ENCODE measurements at regions not wholly inside any gene's neighbourhood (a gene's known extent, or its start where the extent isn't known, plus 50 kb on each side); places are given as distances from the start of the nearest gene placed in this dataset.
"Not testable (repeated sequence)": the region's sequence is repeated elsewhere in the genome, so short reads cannot be mapped to it uniquely, and the experiment has no call there.

- DNase-seq, result no peak
Measured at GRCh38 chr5:124973661-124974060, 227.2 kb upstream of the ZNF608 start.

DNA sequence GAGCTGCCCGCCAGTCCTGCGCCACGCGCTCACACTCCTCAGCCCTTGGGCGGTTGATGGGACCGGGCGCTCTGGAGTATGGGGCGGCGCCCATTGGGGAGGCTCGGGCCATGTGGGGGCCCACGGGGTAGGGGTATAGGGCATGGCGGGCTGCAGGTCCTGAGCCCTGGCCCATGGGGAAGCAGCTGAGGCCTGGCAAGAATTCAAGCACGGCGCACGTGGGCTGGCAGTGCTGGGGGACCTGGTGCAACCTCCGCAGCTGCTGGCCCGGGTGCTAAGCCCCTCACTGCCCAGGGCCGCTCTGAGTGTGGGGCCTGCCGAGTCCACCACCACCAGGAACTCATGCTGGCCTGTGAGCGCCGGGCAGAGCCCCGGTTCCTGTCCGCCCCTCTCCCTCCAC lies 229.6 kb upstream of the ZNF608 start:
- DNase-seq, result no peak

DNA sequence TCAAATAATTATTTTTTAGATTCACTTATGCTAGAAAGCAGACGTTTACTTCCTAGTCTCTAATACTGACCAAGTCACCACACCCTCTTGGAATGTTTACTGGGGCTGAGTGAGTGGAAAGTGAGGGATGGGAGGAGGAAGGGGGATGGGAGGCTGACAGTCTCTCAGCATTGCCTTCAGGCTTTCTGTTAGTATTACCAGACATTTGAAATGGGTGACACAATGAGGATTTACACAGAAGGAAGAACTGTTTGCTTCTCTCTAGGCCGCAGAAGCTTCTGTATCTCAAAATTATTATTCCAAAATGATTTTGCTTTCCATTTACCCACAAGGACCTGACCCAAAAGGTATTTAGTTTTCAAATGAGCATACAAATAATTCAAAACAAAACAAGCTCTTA lies 232.8 kb upstream of the ZNF608 start:
- DNase-seq, result no peak

- DNase-seq, result no peak
Measured at GRCh38 chr5:124980163-124980941, 233.9 kb upstream of the ZNF608 start.

DNA sequence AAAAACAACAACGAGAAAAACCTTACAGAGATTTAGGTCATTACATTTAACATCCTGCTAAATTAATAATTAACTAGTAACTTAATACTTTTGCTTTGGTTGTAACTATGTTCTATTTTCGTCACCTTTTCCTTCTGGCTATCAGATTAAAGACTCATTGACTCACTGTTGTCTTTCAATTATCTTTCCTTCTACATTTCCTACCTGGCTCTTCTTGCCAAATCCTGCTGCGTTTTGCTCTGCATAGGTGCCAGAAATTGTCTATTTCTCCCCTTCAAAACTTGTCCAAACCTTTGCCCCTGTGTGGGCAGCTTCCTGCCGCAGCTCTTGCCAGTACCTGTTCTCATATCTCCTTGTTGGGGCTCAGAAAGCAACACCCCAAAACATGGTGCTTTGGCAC lies 235.5 kb upstream of the ZNF608 start:
- DNase-seq, result no peak

DNA sequence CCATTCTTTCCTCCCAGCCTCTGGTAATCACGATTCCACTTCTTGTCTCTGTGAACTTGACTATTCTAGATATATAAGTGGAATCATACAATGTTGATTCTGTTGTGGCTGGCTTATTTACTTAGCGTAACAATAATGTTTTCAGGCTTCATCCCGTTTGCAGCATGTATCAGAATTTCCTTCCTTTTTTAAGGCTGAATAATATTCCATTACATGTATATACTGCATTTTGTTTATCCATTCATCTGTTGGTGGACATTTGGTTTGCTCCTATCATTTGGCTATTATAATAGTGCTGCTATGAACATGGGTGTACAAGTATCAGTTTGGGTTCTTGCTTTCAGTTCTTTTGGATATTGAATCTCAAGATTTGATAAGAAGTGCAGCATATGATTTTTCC lies 239.7 kb upstream of the ZNF608 start:
- DNase-seq, result no peak

- DNase-seq, result no peak
Measured at GRCh38 chr5:124986667-124987066, 240.2 kb upstream of the ZNF608 start.

DNA sequence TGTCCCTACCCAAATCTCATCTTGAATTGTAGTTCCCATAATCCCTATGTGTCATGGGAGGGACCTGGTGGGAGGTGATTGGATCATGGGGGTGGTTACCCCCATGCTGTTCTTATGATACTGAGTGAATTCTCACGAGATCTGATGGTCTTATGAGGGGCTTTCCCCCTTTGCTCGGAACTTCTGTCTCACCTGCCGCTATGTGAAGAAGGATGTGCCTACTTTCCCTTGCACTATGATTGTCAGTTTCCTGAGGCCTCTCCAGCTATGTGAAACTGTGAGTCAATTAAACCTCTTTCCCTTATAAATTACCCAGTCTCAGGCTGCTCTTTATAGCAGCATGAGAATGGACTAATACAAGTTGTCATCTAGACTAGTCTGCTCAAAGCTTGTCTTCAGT lies 241.3 kb upstream of the ZNF608 start:
- not testable (repeated sequence) for DNase-seq

GRCh38 chr5:124990723-124991122 lies 244.3 kb upstream of the ZNF608 start:
- no peak for DNase-seq

DNA sequence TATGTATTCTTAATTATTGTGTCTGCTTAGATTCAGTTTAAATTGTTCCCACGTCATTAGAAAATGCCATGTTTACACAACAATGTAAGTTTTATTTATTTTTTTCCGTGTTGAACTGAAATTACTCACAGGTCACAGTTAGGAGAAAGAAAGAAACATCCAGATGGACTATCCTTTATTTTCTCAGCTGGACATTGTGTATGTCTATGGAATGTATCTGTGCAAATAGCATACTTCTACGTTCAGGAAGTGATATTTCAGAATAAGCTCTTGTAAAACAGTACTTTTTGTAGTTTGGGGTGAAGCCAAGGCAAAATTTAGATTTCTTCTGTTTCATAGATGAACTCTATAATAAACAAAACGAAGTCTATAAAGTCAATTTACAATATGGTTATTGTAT lies 249.0 kb upstream of the ZNF608 start:
- DNase-seq, result no peak

DNA sequence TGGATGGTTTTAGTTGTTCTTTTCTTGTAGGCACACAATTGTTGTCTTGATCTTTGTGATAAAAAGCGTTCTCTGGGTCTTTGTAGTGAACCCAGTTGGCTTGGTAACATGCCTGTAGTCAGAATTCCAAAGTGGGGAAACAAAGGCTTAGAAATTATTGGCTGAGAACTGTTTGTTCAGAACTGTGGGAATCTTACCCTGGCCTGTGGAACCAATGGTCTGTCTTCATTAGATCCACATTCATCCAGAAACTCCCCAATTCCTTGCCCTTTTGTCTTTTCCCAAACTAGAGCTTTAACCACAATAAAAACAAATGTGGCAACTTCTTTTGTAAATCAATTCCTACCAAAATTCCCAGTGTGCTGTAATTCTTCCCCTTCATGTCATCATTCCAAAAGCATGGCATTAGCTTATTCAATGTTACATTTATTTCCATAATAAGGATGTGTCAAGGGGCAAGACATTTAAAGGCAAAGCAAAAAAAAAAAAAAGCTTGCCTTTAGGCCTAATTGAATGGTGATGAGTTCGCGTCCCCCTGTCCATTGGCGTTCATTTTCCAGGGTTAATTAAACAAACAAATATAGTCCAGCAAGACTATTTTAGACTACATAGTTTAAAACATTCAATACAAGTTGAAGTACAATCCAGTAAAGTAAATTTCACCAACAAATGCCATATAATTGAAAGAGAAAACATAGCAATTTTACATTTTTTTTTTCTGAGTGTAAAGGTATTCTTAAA lies 249.8 kb upstream of the ZNF608 start:
- DNase-seq, result no peak

DNA sequence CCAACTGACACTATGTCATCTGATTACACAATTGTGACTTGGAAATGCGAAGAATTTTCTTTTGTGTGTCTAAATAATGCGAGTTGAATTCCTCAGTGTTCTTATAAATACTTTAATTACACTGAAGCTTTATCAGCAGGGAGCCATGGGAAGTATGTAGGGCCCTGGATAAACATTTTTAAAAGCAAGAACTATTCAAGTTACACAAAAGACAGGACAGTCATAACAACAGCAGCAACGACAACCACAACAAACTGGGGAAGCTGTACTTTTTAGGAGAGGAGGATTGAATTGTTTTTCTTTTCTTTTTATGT lies 250.3 kb upstream of the ZNF608 start:
- DNase-seq, result no peak

GRCh38 chr5:124997186-124997893 lies 250.9 kb upstream of the ZNF608 start:
- DNase-seq, result no peak

DNA sequence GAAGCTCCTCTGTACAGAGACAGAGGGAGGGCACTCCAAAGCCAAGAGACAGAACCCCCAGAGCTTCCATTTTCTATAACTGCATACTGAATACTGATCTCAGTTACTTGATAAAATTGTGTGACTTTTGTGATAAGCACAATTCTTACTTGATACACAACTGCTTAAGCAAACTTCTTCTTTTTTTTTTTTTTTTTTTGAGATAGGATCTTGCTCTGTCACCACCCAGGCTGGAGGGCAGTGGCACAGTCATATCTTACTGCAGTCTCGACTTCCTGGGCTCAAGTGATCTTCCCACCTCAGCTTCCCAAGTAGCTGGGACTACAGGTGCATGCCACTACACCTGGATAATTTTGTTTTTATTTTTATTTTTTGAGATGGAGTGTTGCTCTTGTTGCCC lies 252.1 kb upstream of the ZNF608 start:
- no peak for DNase-seq

DNA sequence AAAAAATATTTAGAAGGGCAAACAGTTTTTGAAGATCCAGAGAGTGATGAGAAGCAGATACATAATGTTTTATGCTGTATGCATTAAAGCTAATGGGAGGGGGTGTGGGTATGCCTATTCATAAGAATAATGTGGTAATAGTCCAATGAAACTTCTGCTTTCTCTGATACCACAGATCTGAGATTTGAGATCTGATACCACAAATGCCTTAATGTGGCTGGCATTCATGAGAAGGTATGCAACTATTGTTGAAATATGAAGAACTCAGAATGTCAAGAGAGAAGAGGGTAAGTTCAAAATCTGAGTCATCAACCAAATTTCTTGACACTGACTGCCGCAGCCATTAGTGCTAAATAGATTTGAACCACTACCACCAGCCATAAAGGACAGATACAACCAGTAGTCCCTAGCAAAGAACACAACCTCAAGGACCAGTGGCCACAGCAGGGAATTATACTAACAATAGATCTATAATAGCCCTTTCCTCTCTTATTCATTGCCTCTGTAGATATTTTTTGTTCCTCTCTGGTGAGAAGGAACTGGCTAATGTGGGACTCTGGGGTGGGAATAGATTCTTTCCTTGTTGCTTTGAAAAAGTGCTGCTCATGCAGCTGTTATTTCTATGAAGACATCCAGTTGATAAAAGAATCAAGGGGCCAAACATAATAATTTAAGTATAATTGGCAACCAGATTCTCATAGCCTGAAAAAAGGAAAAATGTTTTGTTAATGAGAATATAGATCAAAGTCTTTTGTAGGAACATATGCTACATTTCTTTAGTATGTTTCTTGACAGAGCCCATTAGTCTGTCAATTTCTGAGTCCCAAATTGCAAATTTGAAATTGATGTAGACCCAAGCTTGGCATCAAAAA lies 256.5 kb upstream of the ZNF608 start:
- no peak for DNase-seq

GRCh38 chr5:125004009-125004408 lies 257.6 kb upstream of the ZNF608 start:
- DNase-seq, result no peak

- no peak for DNase-seq
Measured at GRCh38 chr5:125005266-125005665, 258.8 kb upstream of the ZNF608 start.

GRCh38 chr5:125006011-125006685 lies 259.7 kb upstream of the ZNF608 start:
- DNase-seq, result no peak

DNA sequence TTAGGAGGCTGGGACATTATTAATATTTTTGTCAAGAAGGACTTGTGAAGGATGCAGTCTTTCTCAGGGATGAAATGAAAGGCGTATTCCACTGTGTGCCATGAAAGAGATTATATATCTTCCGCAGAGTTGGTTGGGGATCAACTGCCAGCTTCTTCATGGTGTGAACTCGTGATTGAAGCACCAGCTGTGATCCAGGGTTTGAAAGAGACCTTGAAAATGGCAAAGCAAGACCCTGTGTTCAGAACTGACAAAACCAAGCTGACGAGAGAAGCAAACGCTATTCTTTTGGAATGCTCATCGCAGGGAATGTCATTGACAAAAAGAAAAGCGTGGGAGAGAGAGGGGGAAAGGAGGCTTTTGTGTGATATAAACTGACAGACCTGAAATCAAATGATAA lies 263.9 kb upstream of the ZNF608 start:
- DNase-seq, result no peak

GRCh38 chr5:125011014-125011413 lies 264.6 kb upstream of the ZNF608 start:
- DNase-seq, result no peak

- no peak for DNase-seq
Measured at GRCh38 chr5:125011419-125011818, 265.0 kb upstream of the ZNF608 start.

DNA sequence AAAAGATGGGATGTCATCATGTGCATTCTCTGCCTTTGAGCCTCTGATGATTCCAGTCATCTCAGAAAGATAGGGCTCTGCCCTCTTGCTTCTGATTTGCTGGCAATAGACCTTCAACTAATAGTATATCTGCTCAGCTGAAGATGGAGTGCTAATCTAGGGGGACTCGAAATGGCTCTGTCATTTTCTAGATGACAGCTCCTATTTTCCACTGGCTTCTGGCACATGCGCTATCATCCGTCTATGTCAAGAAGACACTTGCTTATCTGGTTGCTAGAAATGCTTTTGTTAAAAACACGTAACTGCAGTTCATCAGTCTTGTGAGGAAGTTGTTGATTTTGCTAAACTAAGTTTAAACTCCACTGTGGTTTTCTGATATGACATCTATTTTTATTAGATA lies 265.5 kb upstream of the ZNF608 start:
- no peak for DNase-seq
